B cell (primary cell): ENCODE measurements at regions not wholly inside any gene's neighbourhood (a gene's known extent, or its start where the extent isn't known, plus 50 kb on each side); places are given as distances from the start of the nearest gene placed in this dataset.

Experiments used
- ATAC-seq: fragments of 200-7000 bp; cut with Tn5 transposase; one replicate; pipeline ENCODE4 v1.10.0; 2021; ENCODE audit warnings: low read depth, mild to moderate bottlenecking, moderate number of reproducible peaks, moderate library complexity
- CTCF ChIA-PET: fragments of 350-600 bp; sonication (Branson Sonifier 250); formaldehyde crosslinking; loops from one replicate; lab custom pipeline; 2021; ENCODE audit warnings: antibody characterized with exemption, inconsistent platforms; lab: Charles Lee
- POLR2A ChIA-PET: fragments of 350-600 bp; sonication (Branson Sonifier 250); formaldehyde crosslinking; loops from one replicate; lab custom pipeline; 2021; ENCODE audit warnings: antibody characterized with exemption; lab: Charles Lee
- DNase-seq: peaks from one replicate; pipeline ENCODE4 v3.0.0; 2013
- H2AFZ ChIP-seq: 2 replicates; pipeline ENCODE4 v1.6.1; 2012; ENCODE audit warnings: mild to moderate bottlenecking, low read depth, low read length; ENCODE audit not compliant: insufficient read depth, poor library complexity, severe bottlenecking
- H3K27ac ChIP-seq, 2 donors: 1 replicate in 1 of 2; 2 replicates in 1 of 2; pipeline ENCODE4 v1.5.1; 2012 to 2013; ENCODE audit warnings: low read length in 2 of 2, mild to moderate bottlenecking in 2 of 2, moderate library complexity in 1 of 2
- H3K27me3 ChIP-seq, 4 experiments: fragments of 200-600 bp in 1 of 4; sonication (generic) in 1 of 4; replicated peaks in 1 of 4; 1 replicate in 2 of 4; 2 replicates in 2 of 4; pipeline versions ENCODE4 v1.6.1 to v1.7.0; 2013 to 2016; ENCODE audit warnings: low read length in 3 of 4, mild to moderate bottlenecking in 2 of 4, mixed read lengths in 1 of 4, moderate library complexity in 1 of 4; ENCODE audit not compliant: insufficient read depth in 4 of 4, control insufficient read depth in 3 of 4; ENCODE audit errors: control extremely low read depth in 1 of 4
- H3K36me3 ChIP-seq, 2 experiments: replicated peaks in 1 of 2; 1 replicate in 1 of 2; 2 replicates in 1 of 2; pipeline versions ENCODE4 v1.6.1 to v1.7.1; 2013; ENCODE audit warnings: low read length in 1 of 2; ENCODE audit not compliant: insufficient read depth in 2 of 2, control insufficient read depth in 1 of 2; ENCODE audit errors: control extremely low read depth in 1 of 2, extremely low read depth in 1 of 2
- H3K4me1 ChIP-seq, 2 donors: fragments of 200-600 bp in 1 of 2; sonication (generic) in 1 of 2; 1 replicate in 1 of 2; 2 replicates in 1 of 2; pipeline versions ENCODE4 v1.5.1 to v1.6.1; 2013 to 2017; ENCODE audit warnings: low read length in 2 of 2; ENCODE audit not compliant: control insufficient read depth in 2 of 2, insufficient read depth in 2 of 2
- H3K4me2 ChIP-seq: replicated peaks from 2 replicates; pipeline ENCODE3; 2012; ENCODE audit warnings: mild to moderate bottlenecking, low read depth, low read length; ENCODE audit not compliant: poor library complexity, severe bottlenecking
- H3K4me3 ChIP-seq, 5 experiments: fragments of 200-600 bp in 1 of 5; sonication (generic) in 1 of 5; 1 replicate in 3 of 5; 2 replicates in 2 of 5; pipeline versions ENCODE4 v1.5.1 to v1.7.0; 2011 to 2016; ENCODE audit warnings: low read length in 4 of 5, mild to moderate bottlenecking in 4 of 5, low read depth in 2 of 5, control low read depth in 1 of 5, moderate library complexity in 1 of 5; ENCODE audit not compliant: insufficient read depth in 1 of 5; ENCODE audit errors: control extremely low read depth in 1 of 5, extremely low read depth in 1 of 5
- H3K79me2 ChIP-seq: fragments of 200-600 bp; sonication (generic); one replicate; pipeline ENCODE4 v1.6.0; 2016; ENCODE audit warnings: low read length; ENCODE audit not compliant: control insufficient read depth, insufficient read depth
- H3K9ac ChIP-seq: fragments of 200-600 bp; sonication (generic); 2 replicates; pipeline ENCODE4 v1.6.1; 2017; ENCODE audit warnings: mild to moderate bottlenecking, low read length, moderate library complexity
- H3K9me3 ChIP-seq, 3 donors: one replicate each; pipeline versions ENCODE4 v1.6.1 to v1.7.1; 2013; ENCODE audit warnings: low read length in 2 of 3; ENCODE audit not compliant: control insufficient read depth in 2 of 3, insufficient read depth in 1 of 3; ENCODE audit errors: control extremely low read depth in 1 of 3
- H4K20me1 ChIP-seq: 2 replicates; pipeline ENCODE4 v1.6.0; 2012; ENCODE audit warnings: mild to moderate bottlenecking, low read length; ENCODE audit not compliant: insufficient read depth, control insufficient read depth, poor library complexity, severe bottlenecking
- H3K27ac Mint-ChIP-seq: one replicate; pipeline ENCODE4 v1.8.0; 2021; ENCODE audit warnings: mixed read lengths
- H3K27me3 Mint-ChIP-seq: one replicate; pipeline ENCODE4 v1.8.0; 2021; ENCODE audit warnings: mixed read lengths
- H3K4me1 Mint-ChIP-seq: one replicate; pipeline ENCODE4 v1.8.0; 2021; ENCODE audit warnings: mixed read lengths
- H3K4me3 Mint-ChIP-seq: one replicate; pipeline ENCODE4 v1.8.0; 2021; ENCODE audit warnings: mixed read lengths
- H3K9me3 Mint-ChIP-seq: one replicate; pipeline ENCODE4 v1.8.0; 2022; ENCODE audit warnings: mixed read lengths; ENCODE audit not compliant: insufficient read depth
- CTCF ChIP-seq: fragments of 200-600 bp; IDR thresholded peaks from one replicate; pipeline ENCODE4 v1.8.0; 2022; ENCODE audit warnings: antibody characterized with exemption, mild to moderate bottlenecking
- EZH2 ChIP-seq: IDR thresholded peaks from 2 replicates; pipeline ENCODE4 v1.6.1; 2012; ENCODE audit warnings: borderline replicate concordance, low read depth, mild to moderate bottlenecking, moderate library complexity, low read length; ENCODE audit not compliant: insufficient read depth, poor library complexity, severe bottlenecking
- WGBS: methylation state at CpG from one replicate; pipeline ENCODE4 v1.1.5; 2013; ENCODE audit warnings: missing lambda C conversion rate; ENCODE audit not compliant: insufficient coverage; 5-methylcytosine and 5-hydroxymethylcytosine counted together
- intact Hi-C: fragments of 100-400 bp; cut with micrococcal nuclease; formaldehyde crosslinking; loops from one replicate; pipeline ENCODE4 v1.10.0; 2022

- ATAC-seq (no peak), DNase-seq (no peak)
- Mint-ChIP-seq H3K4me1 (peaks cover 35% of the 10 kb centered on the region), H3K9me3 (peaks cover 4% of the 10 kb centered on the region), H3K27ac (no peak overlapping the region), H3K4me3 (no peak overlapping the region), H3K27me3 (peaks cover 11% of the 10 kb centered on the region)
- no peaks in the 10 kb centered on the region for H4K20me1 ChIP-seq
- peak overlapping the region; percentile 52 for H2AFZ ChIP-seq
- no peak overlapping the region for H3K27ac ChIP-seq
- peaks cover 0 to 8% (median 2%) of the 10 kb centered on the region in 4 experiments for H3K27me3 ChIP-seq
- ChIA-PET POLR2A (no interaction called here), CTCF (interaction anchor here (0.7 to 2.1 kb wide), 2 partner anchors 44 to 86 kb away, joined by 4 to 10 read pairs; no protein-coding TSS in a partner anchor)
- WGBS, result 20% methylated on average over 2 of the region's 6 CpGs
- intact Hi-C loops, result no loop called here
- peaks cover 27 to 30% of the 10 kb centered on the region in 2 donors for H3K4me1 ChIP-seq
- H3K36me3 ChIP-seq, result no peaks in the 10 kb centered on the region
- no peaks in the 10 kb centered on the region for H3K79me2 ChIP-seq
- no peak overlapping the region for H3K9ac ChIP-seq
- no peak overlapping the region for H3K4me2 ChIP-seq
- H3K4me3 ChIP-seq, result no peak overlapping the region
- no peaks in the 10 kb centered on the region for H3K9me3 ChIP-seq
- TF ChIP-seq EZH2 (no peak), CTCF (no peak)
These were observed 90.7 kb downstream of the CHRD start for GRCh38 chr3:184470551-184470950.

- Mint-ChIP-seq H3K4me1 (peaks cover 26% of the 10 kb centered on the region), H3K27ac (no peak overlapping the region), H3K27me3 (peaks cover 8% of the 10 kb centered on the region), H3K4me3 (no peak overlapping the region), H3K9me3 (peaks cover 4% of the 10 kb centered on the region)
- H3K27ac ChIP-seq, result no peak overlapping the region
- no peaks in the 10 kb centered on the region for H3K79me2 ChIP-seq
- no peaks in the 10 kb centered on the region for H3K36me3 ChIP-seq
- H3K4me1 ChIP-seq, result peaks cover 19 to 21% of the 10 kb centered on the region in 2 donors
- DNase-seq (no peak), ATAC-seq (no peak)
- no peak for TF ChIP-seq CTCF
- ChIA-PET POLR2A (no interaction called here), CTCF (interaction anchor here (0.9 to 1.6 kb wide), 2 partner anchors 42 to 222 kb away, joined by 3 read pairs; partner anchors contain the start of gene EEF1AKMT4)
- peaks cover 0 to 4% (median 1%) of the 10 kb centered on the region in 4 experiments for H3K27me3 ChIP-seq
- H3K4me3 ChIP-seq, result no peak overlapping the region
- no peaks in the 10 kb centered on the region for H4K20me1 ChIP-seq
- no peak overlapping the region for H2AFZ ChIP-seq
- H3K9me3 ChIP-seq, result no peaks in the 10 kb centered on the region
- intact Hi-C loops, result no loop called here
- no peak overlapping the region for H3K4me2 ChIP-seq
- WGBS, result 43% methylated on average over 1 of the region's 3 CpGs
- H3K9ac ChIP-seq, result no peak overlapping the region
These were observed 90.1 kb upstream of the EPHB3 start for GRCh38 chr3:184471439-184471838.
